DND-41 (cell line): ENCODE measurements at regions not wholly inside any gene's neighbourhood (a gene's known extent, or its start where the extent isn't known, plus 50 kb on each side); places are given as distances from the start of the nearest gene placed in this dataset.

Experiments
- CTCF ChIP-seq: IDR thresholded peaks from 2 replicates; pipeline ENCODE4 v1.5.1; 2012; ENCODE audit warnings: borderline replicate concordance, low read length, moderate library complexity, mild to moderate bottlenecking; ENCODE audit not compliant: poor library complexity, severe bottlenecking; ENCODE audit errors: extremely low read depth
- EZH2 ChIP-seq: IDR thresholded peaks from 3 replicates; pipeline ENCODE4 v1.6.1; 2012; ENCODE audit warnings: borderline replicate concordance, low read depth, mild to moderate bottlenecking, moderate library complexity, low read length, inconsistent platforms; ENCODE audit not compliant: severe bottlenecking

GRCh38 chr18:45384137-45384961 lies 230.9 kb upstream of the SLC14A2 start:
- peak; percentile 78 for TF ChIP-seq CTCF
- no peak for TF ChIP-seq EZH2
